Neural progenitor cell (in vitro differentiated cells): ENCODE measurements at regions not wholly inside any gene's neighbourhood (a gene's known extent, or its start where the extent isn't known, plus 50 kb on each side); places are given as distances from the start of the nearest gene placed in this dataset.

Experiments
- CTCF ChIP-seq: fragments of 200-600 bp; sonication (generic); IDR thresholded peaks from 2 replicates; pipeline ENCODE4 v1.5.1; 2017; ENCODE audit warnings: antibody characterized with exemption, mild to moderate bottlenecking
- EZH2 ChIP-seq: fragments of 200-600 bp; sonication (generic); IDR thresholded peaks from 2 replicates; pipeline ENCODE4 v1.6.1; 2017; ENCODE audit warnings: antibody characterized with exemption, mild to moderate bottlenecking, moderate library complexity
- EZH2phosphoT487 ChIP-seq: fragments of 200-600 bp; sonication (generic); IDR thresholded peaks from 2 replicates; pipeline ENCODE4 v1.6.1; 2017; ENCODE audit warnings: antibody characterized with exemption

GRCh38 chr4:105067946-105068345, 78.7 kb upstream of the TET2 start:
- TF ChIP-seq CTCF (no peak), EZH2phosphoT487 (no peak), EZH2 (no peak)
